Uterus (tissue), 3 donors: ENCODE measurements at regions not wholly inside any gene's neighbourhood (a gene's known extent, or its start where the extent isn't known, plus 50 kb on each side); places are given as distances from the start of the nearest gene placed in this dataset.

ENCODE experiments used
- DNase-seq, 2 donors: peaks; one replicate each; pipeline ENCODE4 v3.0.0-alpha.2; 2019 to 2020
- H3K27ac ChIP-seq, 2 donors: fragments of 200-600 bp; sonication (generic); 1 replicate in 1 of 2; 2 replicates in 1 of 2; pipeline ENCODE4 v1.5.1; 2016 to 2018
- H3K27me3 ChIP-seq, 2 donors: fragments of 200-600 bp; sonication (generic); one replicate each; pipeline ENCODE4 v1.5.1; 2018 to 2019; ENCODE audit warnings: control low read depth in 1 of 2
- H3K36me3 ChIP-seq, 2 donors: fragments of 200-600 bp; sonication (generic); one replicate each; pipeline ENCODE4 v1.5.1; 2019; ENCODE audit warnings: control low read depth in 1 of 2
- H3K4me1 ChIP-seq, 2 donors: fragments of 200-600 bp; sonication (generic); one replicate each; pipeline ENCODE4 v1.5.1; 2018 to 2019; ENCODE audit warnings: control low read depth in 1 of 2
- H3K4me3 ChIP-seq, 2 donors: fragments of 200-600 bp; sonication (generic); 1 replicate in 1 of 2; 2 replicates in 1 of 2; pipeline ENCODE4 v1.5.1; 2018 to 2019; ENCODE audit warnings: mild to moderate bottlenecking in 1 of 2
- H3K9me3 ChIP-seq, 2 donors: fragments of 200-600 bp; sonication (generic); one replicate each; pipeline ENCODE4 v1.5.1; 2019; ENCODE audit warnings: control low read depth in 1 of 2
- CTCF ChIP-seq, 4 experiments: fragments of 200-600 bp in 2 of 4; fragments of 450-650 bp in 2 of 4; sonication (generic) in 2 of 4; IDR thresholded peaks; one replicate each; pipeline ENCODE4 v1.5.1; 2016 to 2019; ENCODE audit warnings: antibody characterized with exemption in 4 of 4, mild to moderate bottlenecking in 2 of 4, moderate library complexity in 1 of 4
- POLR2A ChIP-seq, 2 donors: fragments of 450-650 bp; IDR thresholded peaks; one replicate each; pipeline ENCODE4 v1.6.1; 2016; ENCODE audit warnings: antibody characterized with exemption in 2 of 2, mild to moderate bottlenecking in 1 of 2, moderate library complexity in 1 of 2
- intact Hi-C: fragments of 100-400 bp; cut with DNase I; formaldehyde crosslinking; loops from one replicate; pipeline ENCODE4 v1.15.1; 2023; ENCODE audit warnings: low total_unique reads
- donor health status: DM: yes; HTN: yes; CAD: no.

GRCh38 chr4:74623041-74623440 is 171.3 kb downstream of the BTC start:
- no peak overlapping the region for H3K27ac ChIP-seq
- no peak for DNase-seq
- no peak for TF ChIP-seq POLR2A (IDR thresholded peaks at IDR 0.05)
- TF ChIP-seq CTCF (IDR thresholded peaks at IDR 0.05), result peak in 1 of 4 experiments; percentile 12

GRCh38 chr4:74624351-74625151 is 169.8 kb downstream of the BTC start:
- no peak for TF ChIP-seq CTCF (IDR thresholded peaks at IDR 0.05)
- no peak for TF ChIP-seq POLR2A (IDR thresholded peaks at IDR 0.05)
- intact Hi-C loops, result no loop called here
- DNase-seq, result no peak
- no peaks in the 10 kb centered on the region for H3K27me3 ChIP-seq
- H3K9me3 ChIP-seq, result no peaks in the 10 kb centered on the region
- H3K36me3 ChIP-seq, result no peaks in the 10 kb centered on the region
- H3K27ac ChIP-seq, result no peak overlapping the region
- no peaks in the 10 kb centered on the region for H3K4me1 ChIP-seq
- no peak overlapping the region for H3K4me3 ChIP-seq

More at GRCh38 chr4:74623041-74623440, 171.3 kb downstream of the BTC start:
- no peaks in the 10 kb centered on the region for H3K36me3 ChIP-seq
- no peak overlapping the region for H3K4me3 ChIP-seq
- intact Hi-C loops, result no loop called here
- H3K4me1 ChIP-seq, result no peaks in the 10 kb centered on the region
- H3K27me3 ChIP-seq, result no peaks in the 10 kb centered on the region
- no peaks in the 10 kb centered on the region for H3K9me3 ChIP-seq

- DNase-seq, result no peak
- H3K27me3 ChIP-seq, result no peaks in the 10 kb centered on the region
- H3K27ac ChIP-seq, result no peak overlapping the region
- no peaks in the 10 kb centered on the region for H3K4me1 ChIP-seq
- TF ChIP-seq POLR2A (IDR thresholded peaks at IDR 0.05) (no peak), CTCF (IDR thresholded peaks at IDR 0.05) (no peak)
- no peak overlapping the region for H3K4me3 ChIP-seq
- H3K36me3 ChIP-seq, result no peaks in the 10 kb centered on the region
- H3K9me3 ChIP-seq, result no peaks in the 10 kb centered on the region
- intact Hi-C loops, result no loop called here
These were observed 168.3 kb downstream of the BTC start for GRCh38 chr4:74625981-74626380.

GRCh38 chr4:74627093-74627492 is 167.2 kb downstream of the BTC start:
- DNase-seq, result no peak
- H3K27me3 ChIP-seq, result no peaks in the 10 kb centered on the region
- no peak overlapping the region for H3K27ac ChIP-seq
- H3K36me3 ChIP-seq, result no peaks in the 10 kb centered on the region
- H3K4me1 ChIP-seq, result no peaks in the 10 kb centered on the region
- H3K4me3 ChIP-seq, result no peak overlapping the region
- intact Hi-C loops, result no loop called here
- TF ChIP-seq CTCF (IDR thresholded peaks at IDR 0.05) (no peak), POLR2A (IDR thresholded peaks at IDR 0.05) (no peak)
- H3K9me3 ChIP-seq, result no peaks in the 10 kb centered on the region

- Histone ChIP-seq H3K27ac (no peak overlapping the region), H3K4me1 (no peaks in the 10 kb centered on the region), H3K36me3 (no peaks in the 10 kb centered on the region), H3K4me3 (no peak overlapping the region), H3K9me3 (no peaks in the 10 kb centered on the region), H3K27me3 (no peaks in the 10 kb centered on the region)
- no peak for DNase-seq
- intact Hi-C loops, result no loop called here
- TF ChIP-seq POLR2A (IDR thresholded peaks at IDR 0.05), result no peak
- TF ChIP-seq CTCF (IDR thresholded peaks at IDR 0.05), result no peak
These were observed 166.8 kb downstream of the BTC start for GRCh38 chr4:74627504-74627903.
